ENCODE measurements at regions not wholly inside any gene's neighbourhood (a gene's known extent, or its start where the extent isn't known, plus 50 kb on each side); places are given as distances from the start of the nearest gene placed in this dataset.
"Not testable (repeated sequence)": the region's sequence is repeated elsewhere in the genome, so short reads cannot be mapped to it uniquely, and the experiment has no call there.

- not testable (repeated sequence) for DNase-seq (ENCODE audit: low spot score)
Measured at GRCh38 chr21:5013455-5014304, 5507.7 kb upstream of the TPTE start.

- not testable (repeated sequence) for DNase-seq (ENCODE audit: low spot score)
Measured at GRCh38 chr21:5015187-5015586, 5506.2 kb upstream of the TPTE start.

- DNase-seq (ENCODE audit: low spot score): not testable (repeated sequence)
Measured at GRCh38 chr21:5019120-5019519, 5502.3 kb upstream of the TPTE start.

- DNase-seq (ENCODE audit: low spot score): not testable (repeated sequence)
Measured at GRCh38 chr21:5021815-5022214, 5499.6 kb upstream of the TPTE start.

- not testable (repeated sequence) for DNase-seq (ENCODE audit: low spot score)
Measured at GRCh38 chr21:5022254-5022653, 5499.1 kb upstream of the TPTE start.

GRCh38 chr21:5022748-5023147, 5498.6 kb upstream of the TPTE start:
- not testable (repeated sequence) for DNase-seq (ENCODE audit: low spot score)

GRCh38 chr21:5035147-5035546, 5486.2 kb upstream of the TPTE start:
- not testable (repeated sequence) for DNase-seq (ENCODE audit: low spot score)

GRCh38 chr21:5035587-5035986, 5485.8 kb upstream of the TPTE start:
- DNase-seq (ENCODE audit: low spot score): not testable (repeated sequence)

GRCh38 chr21:5037606-5038331, 5483.6 kb upstream of the TPTE start:
- DNase-seq (ENCODE audit: low spot score): not testable (repeated sequence)

- not testable (repeated sequence) for DNase-seq (ENCODE audit: low spot score)
Measured at GRCh38 chr21:5039926-5040325, 5481.5 kb upstream of the TPTE start.

GRCh38 chr21:5042583-5042982, 5478.8 kb upstream of the TPTE start:
- DNase-seq (ENCODE audit: low spot score): not testable (repeated sequence)

- DNase-seq (ENCODE audit: low spot score): not testable (repeated sequence)
Measured at GRCh38 chr21:5044812-5045211, 5476.6 kb upstream of the TPTE start.

GRCh38 chr21:5051303-5052018, 5469.9 kb upstream of the TPTE start:
- DNase-seq (ENCODE audit: low spot score): not testable (repeated sequence)

GRCh38 chr21:5055027-5055754, 5466.2 kb upstream of the TPTE start:
- DNase-seq (ENCODE audit: low spot score): not testable (repeated sequence)

GRCh38 chr21:5055996-5056962, 5465.1 kb upstream of the TPTE start:
- not testable (repeated sequence) for DNase-seq (ENCODE audit: low spot score)

GRCh38 chr21:5057077-5057476, 5464.3 kb upstream of the TPTE start:
- DNase-seq (ENCODE audit: low spot score): not testable (repeated sequence)

GRCh38 chr21:5060364-5061083, 5460.9 kb upstream of the TPTE start:
- DNase-seq (ENCODE audit: low spot score): not testable (repeated sequence)

GRCh38 chr21:5064581-5065142, 5456.7 kb upstream of the TPTE start:
- DNase-seq (ENCODE audit: low spot score): not testable (repeated sequence)
